CD4-positive, alpha-beta memory T cell (primary cell): ENCODE measurements at regions not wholly inside any gene's neighbourhood (a gene's known extent, or its start where the extent isn't known, plus 50 kb on each side); places are given as distances from the start of the nearest gene placed in this dataset.
A peak's percentile ranks its signal among the peaks of the same experiment; 100 is the strongest.

ENCODE experiments used
- CTCF ChIA-PET: fragments of 350-600 bp; sonication (Branson Sonifier 250); formaldehyde crosslinking; loops from one replicate; lab custom pipeline; 2021; ENCODE audit warnings: inconsistent platforms; ENCODE audit not compliant: partially characterized antibody; lab: Charles Lee
- POLR2A ChIA-PET: fragments of 350-600 bp; sonication (Branson Sonifier 250); formaldehyde crosslinking; loops from one replicate; lab custom pipeline; 2021; ENCODE audit not compliant: partially characterized antibody; lab: Charles Lee
- DNase-seq, 5 donors: peaks; one replicate each; pipeline versions ENCODE4 v3.0.0 to v3.0.0-alpha.2; 2020 to 2022; ENCODE audit warnings: mixed read lengths in 1 of 5
- H3K27ac ChIP-seq: one replicate; pipeline ENCODE4 v1.7.0; 2013; ENCODE audit warnings: low read depth, low read length
- H3K27me3 ChIP-seq: 2 replicates; pipeline ENCODE4 v1.7.0; 2013; ENCODE audit warnings: mild to moderate bottlenecking, low read length, moderate library complexity; ENCODE audit not compliant: insufficient read depth
- H3K36me3 ChIP-seq: 2 replicates; pipeline ENCODE4 v1.7.0; 2013; ENCODE audit warnings: mild to moderate bottlenecking, low read length, moderate library complexity; ENCODE audit not compliant: insufficient read depth
- H3K4me1 ChIP-seq: 2 replicates; pipeline ENCODE4 v1.7.0; 2013; ENCODE audit warnings: mild to moderate bottlenecking, low read length, moderate library complexity; ENCODE audit not compliant: insufficient read depth
- H3K4me3 ChIP-seq, 2 donors: one replicate each; pipeline ENCODE4 v1.7.0; 2013; ENCODE audit warnings: low read length in 2 of 2, mild to moderate bottlenecking in 1 of 2
- H3K9me3 ChIP-seq, 2 donors: one replicate each; pipeline ENCODE4 v1.7.0; 2013; ENCODE audit warnings: low read length in 2 of 2, control low read depth in 1 of 2; ENCODE audit not compliant: control insufficient read depth in 1 of 2
- H3K27ac Mint-ChIP-seq, 7 donors: one replicate each; pipeline ENCODE4 v1.8.0; 2020 to 2021; ENCODE audit warnings: mixed read lengths in 7 of 7, mild to moderate bottlenecking in 6 of 7, inconsistent platforms in 3 of 7, moderate library complexity in 3 of 7
- H3K27me3 Mint-ChIP-seq, 2 donors: one replicate each; pipeline ENCODE4 v1.8.0; 2020 to 2021; ENCODE audit warnings: mixed read lengths in 2 of 2
- H3K36me3 Mint-ChIP-seq, 2 donors: one replicate each; pipeline ENCODE4 v1.8.0; 2020 to 2021; ENCODE audit warnings: mixed read lengths in 2 of 2, inconsistent platforms in 1 of 2, mild to moderate bottlenecking in 1 of 2
- H3K4me1 Mint-ChIP-seq, 4 donors: one replicate each; pipeline ENCODE4 v1.8.0; 2020 to 2021; ENCODE audit warnings: mixed read lengths in 4 of 4, mild to moderate bottlenecking in 1 of 4
- H3K4me3 Mint-ChIP-seq, 8 donors: one replicate each; pipeline ENCODE4 v1.8.0; 2020 to 2021; ENCODE audit warnings: mixed read lengths in 8 of 8, mild to moderate bottlenecking in 7 of 8, moderate library complexity in 6 of 8, inconsistent platforms in 3 of 8
- H3K9me3 Mint-ChIP-seq, 8 donors: one replicate each; pipeline ENCODE4 v1.8.0; 2020 to 2021; ENCODE audit warnings: mixed read lengths in 8 of 8, mild to moderate bottlenecking in 5 of 8, inconsistent platforms in 3 of 8, moderate library complexity in 1 of 8
- intact Hi-C: fragments of 100-400 bp; cut with micrococcal nuclease; formaldehyde crosslinking; loops from one replicate; pipeline ENCODE4 v1.15.1; 2023

DNA sequence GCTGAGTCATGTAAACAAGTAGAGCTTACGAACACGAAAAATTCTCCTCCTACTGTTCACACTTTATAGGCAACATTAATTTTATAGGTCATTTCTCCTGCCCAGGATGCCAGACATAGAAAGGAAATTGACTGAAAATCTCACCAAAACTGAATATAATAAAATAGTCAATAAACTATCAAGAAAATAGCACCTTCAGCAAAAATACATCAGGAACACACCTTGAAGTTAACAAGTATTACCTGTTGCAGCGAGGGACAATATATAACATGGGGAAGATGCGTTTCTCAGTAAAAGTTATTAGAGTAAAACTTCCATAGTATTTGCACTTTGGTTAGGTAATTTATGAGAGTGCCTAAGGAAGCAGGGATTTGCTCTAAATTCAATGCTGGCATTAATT, 344.6 kb downstream of the KCNJ3 start:
- no peaks in the 10 kb centered on the region for H3K9me3 ChIP-seq
- POLR2A ChIA-PET, result no interaction called here

DNA sequence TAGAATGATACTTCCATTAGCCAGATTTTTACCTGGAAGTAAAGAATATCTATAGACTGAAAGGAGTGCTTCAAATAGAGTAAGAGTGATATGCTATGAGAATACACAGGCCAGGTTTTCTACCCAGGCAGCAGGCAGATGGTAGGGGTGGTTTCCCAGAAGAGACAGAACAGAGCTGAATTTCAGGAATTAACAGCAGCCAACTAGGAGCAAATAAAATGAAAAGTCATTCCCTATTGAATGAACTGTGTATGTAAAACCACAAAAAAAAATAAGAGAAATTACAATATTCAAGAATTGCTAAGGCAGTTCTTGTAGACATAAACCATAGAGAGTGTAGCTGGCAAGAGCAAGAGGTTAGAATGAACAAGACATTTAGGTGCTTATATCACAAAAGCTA, 336.8 kb downstream of the KCNJ3 start:
- DNase-seq, result no peak
- H3K4me1 ChIP-seq, result no peaks in the 10 kb centered on the region
- Mint-ChIP-seq H3K36me3 (no peaks in the 10 kb centered on the region), H3K4me3 (no peak overlapping the region), H3K9me3 (peaks cover 0 to 11% (median 2%) of the 10 kb centered on the region in 8 donors), H3K27ac (peak overlapping the region in 1 of 7 donors; percentile 5), H3K27me3 (no peaks in the 10 kb centered on the region), H3K4me1 (no peaks in the 10 kb centered on the region)
- H3K9me3 ChIP-seq, result no peaks in the 10 kb centered on the region
- ChIA-PET POLR2A (no interaction called here), CTCF (no interaction called here)
- H3K4me3 ChIP-seq, result no peak overlapping the region
- no peak overlapping the region for H3K27ac ChIP-seq
- intact Hi-C loops, result no loop called here
- no peaks in the 10 kb centered on the region for H3K27me3 ChIP-seq
- no peaks in the 10 kb centered on the region for H3K36me3 ChIP-seq

More for the DNA sequence above, 344.6 kb downstream of the KCNJ3 start:
- Histone ChIP-seq H3K36me3 (no peaks in the 10 kb centered on the region), H3K27ac (no peak overlapping the region), H3K27me3 (no peaks in the 10 kb centered on the region), H3K4me1 (no peaks in the 10 kb centered on the region), H3K4me3 (no peak overlapping the region)
- DNase-seq, result no peak
- no peaks in the 10 kb centered on the region for H3K36me3 Mint-ChIP-seq
- no peaks in the 10 kb centered on the region for H3K27me3 Mint-ChIP-seq
- H3K4me3 Mint-ChIP-seq, result no peak overlapping the region
- H3K4me1 Mint-ChIP-seq, result no peaks in the 10 kb centered on the region
- peaks cover 0 to 6% (median 2%) of the 10 kb centered on the region in 8 donors for H3K9me3 Mint-ChIP-seq
- intact Hi-C loops, result no loop called here
- CTCF ChIA-PET, result no interaction called here
- H3K27ac Mint-ChIP-seq, result no peak overlapping the region

DNA sequence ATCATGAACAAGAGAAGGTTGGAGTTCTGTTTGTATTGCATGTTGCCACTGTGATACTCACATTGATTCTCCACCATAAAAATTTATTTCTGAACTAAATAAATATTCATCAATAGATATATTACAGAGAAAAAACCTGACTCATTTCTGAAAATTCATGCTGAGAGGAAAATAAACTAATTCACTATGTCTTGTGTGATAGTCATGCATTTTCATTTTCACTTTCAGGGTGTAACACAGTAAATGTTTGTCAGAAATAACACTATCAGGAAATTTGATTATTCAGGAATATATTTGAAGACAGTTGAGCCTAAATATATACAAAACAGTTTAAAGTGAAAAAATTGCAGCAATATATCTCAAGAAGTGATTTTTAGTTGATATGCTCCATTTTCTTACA, 335.2 kb downstream of the KCNJ3 start:
- CTCF ChIA-PET, result no interaction called here
- Histone ChIP-seq H3K4me3 (no peak overlapping the region), H3K27me3 (no peaks in the 10 kb centered on the region), H3K4me1 (no peaks in the 10 kb centered on the region), H3K9me3 (no peaks in the 10 kb centered on the region), H3K36me3 (no peaks in the 10 kb centered on the region), H3K27ac (no peak overlapping the region)
- H3K27ac Mint-ChIP-seq, result no peak overlapping the region
- H3K27me3 Mint-ChIP-seq, result no peaks in the 10 kb centered on the region
- no peak for DNase-seq
- POLR2A ChIA-PET, result no interaction called here
- no peak overlapping the region for H3K4me3 Mint-ChIP-seq
- H3K9me3 Mint-ChIP-seq, result peaks cover 0 to 16% (median 3%) of the 10 kb centered on the region in 8 donors
- intact Hi-C loops, result no loop called here
- no peaks in the 10 kb centered on the region for H3K4me1 Mint-ChIP-seq
- no peaks in the 10 kb centered on the region for H3K36me3 Mint-ChIP-seq

DNA sequence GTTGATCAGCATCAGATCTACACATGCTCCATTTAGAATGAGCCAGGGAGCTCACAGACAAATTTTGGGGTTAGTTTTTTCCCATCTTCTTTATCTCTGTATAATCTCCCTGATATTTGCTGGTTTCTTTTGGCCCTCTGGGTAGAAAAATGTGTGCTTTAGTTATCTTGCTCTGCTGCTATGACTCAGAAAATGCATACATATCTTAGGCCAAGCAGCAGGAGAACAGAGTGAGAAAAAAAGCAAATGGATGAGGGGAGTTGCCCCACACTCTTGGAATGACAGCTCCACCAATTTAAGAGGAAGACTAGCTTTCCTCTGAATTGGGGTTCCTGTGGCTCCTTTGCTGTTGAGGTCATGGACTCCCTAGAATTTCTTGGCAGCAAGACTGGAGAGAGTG, 331.8 kb downstream of the KCNJ3 start:
- DNase-seq, result no peak
- Mint-ChIP-seq H3K9me3 (peaks cover 0 to 9% (median 1%) of the 10 kb centered on the region in 8 donors), H3K27me3 (no peaks in the 10 kb centered on the region), H3K4me3 (no peak overlapping the region), H3K36me3 (no peaks in the 10 kb centered on the region), H3K27ac (no peak overlapping the region), H3K4me1 (no peaks in the 10 kb centered on the region)
- ChIA-PET POLR2A (no interaction called here), CTCF (no interaction called here)
- intact Hi-C loops, result no loop called here
- Histone ChIP-seq H3K4me1 (no peaks in the 10 kb centered on the region), H3K4me3 (no peak overlapping the region), H3K36me3 (no peaks in the 10 kb centered on the region), H3K27ac (no peak overlapping the region), H3K27me3 (no peaks in the 10 kb centered on the region), H3K9me3 (no peaks in the 10 kb centered on the region)

DNA sequence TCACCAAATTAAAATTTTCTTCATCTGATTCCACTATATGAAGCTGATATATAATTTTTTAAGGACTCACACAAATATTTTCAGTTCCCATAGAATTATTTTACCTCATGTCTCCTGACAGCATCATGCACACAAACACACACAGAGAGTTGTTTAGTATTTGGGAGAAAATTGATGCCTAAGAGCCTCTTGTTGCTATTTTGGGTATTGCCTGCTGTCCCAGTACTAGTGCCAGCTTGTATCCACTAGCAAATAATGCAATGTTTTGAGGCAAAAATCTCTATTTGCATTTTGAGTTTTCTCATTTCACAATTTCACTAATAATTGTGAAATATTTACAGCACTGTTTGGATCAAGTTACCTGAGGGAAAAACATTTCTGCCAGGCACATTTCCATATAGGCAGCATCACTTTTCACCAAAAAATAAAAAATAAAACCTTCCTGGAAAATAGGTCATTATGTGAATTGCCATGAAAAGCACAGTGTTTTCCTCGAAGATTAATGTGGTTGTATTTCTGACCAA, 328.2 kb downstream of the KCNJ3 start:
- ChIA-PET CTCF (no interaction called here), POLR2A (no interaction called here)
- Histone ChIP-seq H3K9me3 (no peaks in the 10 kb centered on the region), H3K27me3 (no peaks in the 10 kb centered on the region), H3K27ac (no peak overlapping the region), H3K4me3 (no peak overlapping the region), H3K4me1 (no peaks in the 10 kb centered on the region), H3K36me3 (no peaks in the 10 kb centered on the region)
- Mint-ChIP-seq H3K36me3 (no peaks in the 10 kb centered on the region), H3K4me1 (no peaks in the 10 kb centered on the region), H3K9me3 (peaks cover 0 to 9% (median 2%) of the 10 kb centered on the region in 8 donors), H3K27ac (no peak overlapping the region), H3K27me3 (no peaks in the 10 kb centered on the region), H3K4me3 (no peak overlapping the region)
- DNase-seq, result no peak
- intact Hi-C loops, result no loop called here

DNA sequence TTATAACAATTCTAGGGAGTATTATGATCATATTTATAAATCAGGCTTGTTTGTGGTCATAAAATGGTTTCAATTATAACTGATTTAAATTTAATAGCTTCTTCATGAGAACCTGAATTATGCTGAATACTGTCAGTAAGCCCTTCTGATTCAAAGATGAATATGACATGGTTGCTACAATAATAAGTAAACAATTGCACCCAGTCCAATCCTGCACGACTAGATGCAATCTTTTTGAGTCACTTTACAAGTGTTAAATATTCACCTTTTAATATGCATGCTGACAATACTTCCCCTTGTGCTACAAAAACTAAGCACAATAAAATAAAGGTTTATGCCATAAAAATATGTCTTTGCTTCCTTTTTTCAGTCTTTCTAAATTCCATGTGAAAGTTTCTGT, 325.2 kb downstream of the KCNJ3 start:
- peaks cover 0 to 4% (median 2%) of the 10 kb centered on the region in 8 donors for H3K9me3 Mint-ChIP-seq
- no peaks in the 10 kb centered on the region for H3K27me3 Mint-ChIP-seq
- no peak for DNase-seq
- Histone ChIP-seq H3K27me3 (no peaks in the 10 kb centered on the region), H3K4me1 (no peaks in the 10 kb centered on the region), H3K4me3 (no peak overlapping the region), H3K9me3 (no peaks in the 10 kb centered on the region), H3K36me3 (no peaks in the 10 kb centered on the region), H3K27ac (no peak overlapping the region)
- H3K4me3 Mint-ChIP-seq, result no peak overlapping the region
- no peak overlapping the region for H3K27ac Mint-ChIP-seq
- intact Hi-C loops, result no loop called here
- ChIA-PET POLR2A (no interaction called here), CTCF (no interaction called here)
- H3K36me3 Mint-ChIP-seq, result no peaks in the 10 kb centered on the region
- H3K4me1 Mint-ChIP-seq, result no peaks in the 10 kb centered on the region

DNA sequence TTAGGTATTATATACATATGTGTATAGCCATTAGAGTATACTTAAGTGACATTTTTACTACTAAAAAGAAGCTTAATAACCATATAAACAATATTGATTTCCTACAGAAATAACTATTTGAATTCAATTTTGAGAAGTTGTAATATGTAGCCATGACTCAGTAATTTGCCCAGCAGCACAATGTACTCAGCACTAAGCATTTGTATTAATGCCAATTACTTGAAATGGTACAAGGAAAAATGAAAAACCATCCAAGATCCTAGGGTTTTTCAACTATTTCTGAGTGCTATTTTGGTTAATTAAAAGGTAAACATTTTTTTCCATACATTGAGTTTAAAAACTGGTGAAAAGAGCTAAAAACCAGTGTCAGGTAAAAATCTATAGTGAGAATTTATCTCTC, 324.0 kb downstream of the KCNJ3 start:
- Mint-ChIP-seq H3K4me1 (no peaks in the 10 kb centered on the region), H3K4me3 (no peak overlapping the region), H3K27me3 (no peaks in the 10 kb centered on the region), H3K9me3 (peaks cover 0 to 4% (median 2%) of the 10 kb centered on the region in 8 donors), H3K27ac (no peak overlapping the region), H3K36me3 (no peaks in the 10 kb centered on the region)
- intact Hi-C loops, result no loop called here
- H3K36me3 ChIP-seq, result no peaks in the 10 kb centered on the region
- H3K4me3 ChIP-seq, result no peak overlapping the region
- CTCF ChIA-PET, result no interaction called here
- no peaks in the 10 kb centered on the region for H3K27me3 ChIP-seq
- POLR2A ChIA-PET, result no interaction called here
- H3K9me3 ChIP-seq, result no peaks in the 10 kb centered on the region
- H3K4me1 ChIP-seq, result no peaks in the 10 kb centered on the region
- no peak overlapping the region for H3K27ac ChIP-seq
- no peak for DNase-seq

DNA sequence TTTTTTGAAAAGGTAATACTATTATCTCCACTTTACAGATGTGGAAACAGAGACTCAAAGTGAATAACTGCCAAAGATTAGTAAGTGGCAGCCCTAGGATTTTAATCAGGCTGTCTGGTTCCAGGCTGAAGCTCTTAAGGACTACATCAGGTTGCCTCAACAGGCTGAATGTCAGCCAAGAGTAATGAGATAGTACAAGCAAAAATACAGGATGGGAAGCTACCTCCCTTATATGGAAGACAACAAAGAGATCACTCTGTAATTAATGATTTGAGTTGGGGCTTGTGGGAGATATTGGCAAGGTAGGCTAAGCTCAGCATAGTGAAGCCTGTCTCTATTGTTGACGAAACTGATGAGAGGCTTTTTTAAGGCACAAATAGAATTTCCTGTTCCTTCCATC, 323.1 kb downstream of the KCNJ3 start:
- no peak for DNase-seq
- Histone ChIP-seq H3K36me3 (no peaks in the 10 kb centered on the region), H3K27ac (no peak overlapping the region), H3K4me1 (no peaks in the 10 kb centered on the region), H3K27me3 (no peaks in the 10 kb centered on the region), H3K9me3 (no peaks in the 10 kb centered on the region), H3K4me3 (no peak overlapping the region)
- no peak overlapping the region for H3K4me3 Mint-ChIP-seq
- no peaks in the 10 kb centered on the region for H3K36me3 Mint-ChIP-seq
- H3K9me3 Mint-ChIP-seq, result peaks cover 0 to 4% (median 2%) of the 10 kb centered on the region in 8 donors
- ChIA-PET POLR2A (no interaction called here), CTCF (no interaction called here)
- intact Hi-C loops, result no loop called here
- H3K27ac Mint-ChIP-seq, result no peak overlapping the region
- no peaks in the 10 kb centered on the region for H3K27me3 Mint-ChIP-seq
- H3K4me1 Mint-ChIP-seq, result no peaks in the 10 kb centered on the region
